ENCODE measurements at regions not wholly inside any gene's neighbourhood (a gene's known extent, or its start where the extent isn't known, plus 50 kb on each side); places are given as distances from the start of the nearest gene placed in this dataset.
"Not testable (repeated sequence)": the region's sequence is repeated elsewhere in the genome, so short reads cannot be mapped to it uniquely, and the experiment has no call there.

DNA sequence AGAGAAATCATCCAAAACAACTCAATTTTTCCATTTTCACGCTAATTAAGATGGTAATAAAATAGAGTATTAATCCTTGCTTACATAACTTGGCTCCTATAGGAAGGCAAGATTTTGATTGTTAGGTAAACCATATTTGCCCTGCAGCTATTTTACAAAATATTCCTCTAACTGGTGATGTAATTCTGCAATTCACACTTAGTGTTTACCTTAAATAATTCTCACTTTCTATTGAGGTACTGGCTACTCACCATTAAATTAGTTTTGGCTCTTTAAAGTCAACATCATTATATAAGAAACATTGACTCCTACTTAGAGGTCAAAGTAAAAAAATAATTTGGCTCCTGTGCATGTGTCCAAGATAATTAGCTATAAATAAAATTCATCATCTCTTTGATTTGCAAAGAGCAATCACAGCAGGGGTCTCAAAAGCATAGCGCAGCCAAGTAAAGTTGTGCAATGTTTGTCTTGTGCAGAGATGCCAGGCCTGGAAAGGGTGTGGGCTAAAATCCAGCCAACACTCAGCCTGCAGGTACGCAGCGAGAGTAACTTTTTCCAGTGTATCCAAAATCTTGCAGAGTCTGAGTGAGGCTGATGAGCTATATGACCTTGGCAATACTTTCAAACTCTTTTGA, 501.2 kb downstream of the MMUT start:
- Mint-ChIP-seq H3K36me3 (ENCODE audit: low read depth) (no peaks in the 10 kb centered on the region), H3K9me3 (no peaks in the 10 kb centered on the region), H3K4me3 (no peak overlapping the region), H3K4me1 (no peaks in the 10 kb centered on the region), H3K27ac (no peak overlapping the region), H3K27me3 (ENCODE audit: low read depth) (peaks cover 4% of the 10 kb centered on the region)
- TF ChIP-seq, protein P1, sequence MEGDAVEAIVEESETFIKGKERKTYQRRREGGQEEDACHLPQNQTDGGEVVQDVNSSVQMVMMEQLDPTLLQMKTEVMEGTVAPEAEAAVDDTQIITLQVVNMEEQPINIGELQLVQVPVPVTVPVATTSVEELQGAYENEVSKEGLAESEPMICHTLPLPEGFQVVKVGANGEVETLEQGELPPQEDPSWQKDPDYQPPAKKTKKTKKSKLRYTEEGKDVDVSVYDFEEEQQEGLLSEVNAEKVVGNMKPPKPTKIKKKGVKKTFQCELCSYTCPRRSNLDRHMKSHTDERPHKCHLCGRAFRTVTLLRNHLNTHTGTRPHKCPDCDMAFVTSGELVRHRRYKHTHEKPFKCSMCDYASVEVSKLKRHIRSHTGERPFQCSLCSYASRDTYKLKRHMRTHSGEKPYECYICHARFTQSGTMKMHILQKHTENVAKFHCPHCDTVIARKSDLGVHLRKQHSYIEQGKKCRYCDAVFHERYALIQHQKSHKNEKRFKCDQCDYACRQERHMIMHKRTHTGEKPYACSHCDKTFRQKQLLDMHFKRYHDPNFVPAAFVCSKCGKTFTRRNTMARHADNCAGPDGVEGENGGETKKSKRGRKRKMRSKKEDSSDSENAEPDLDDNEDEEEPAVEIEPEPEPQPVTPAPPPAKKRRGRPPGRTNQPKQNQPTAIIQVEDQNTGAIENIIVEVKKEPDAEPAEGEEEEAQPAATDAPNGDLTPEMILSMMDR (IDR thresholded peaks at IDR 0.05; ENCODE audit: unreplicated experiment in 3 of 3): no peak

DNA sequence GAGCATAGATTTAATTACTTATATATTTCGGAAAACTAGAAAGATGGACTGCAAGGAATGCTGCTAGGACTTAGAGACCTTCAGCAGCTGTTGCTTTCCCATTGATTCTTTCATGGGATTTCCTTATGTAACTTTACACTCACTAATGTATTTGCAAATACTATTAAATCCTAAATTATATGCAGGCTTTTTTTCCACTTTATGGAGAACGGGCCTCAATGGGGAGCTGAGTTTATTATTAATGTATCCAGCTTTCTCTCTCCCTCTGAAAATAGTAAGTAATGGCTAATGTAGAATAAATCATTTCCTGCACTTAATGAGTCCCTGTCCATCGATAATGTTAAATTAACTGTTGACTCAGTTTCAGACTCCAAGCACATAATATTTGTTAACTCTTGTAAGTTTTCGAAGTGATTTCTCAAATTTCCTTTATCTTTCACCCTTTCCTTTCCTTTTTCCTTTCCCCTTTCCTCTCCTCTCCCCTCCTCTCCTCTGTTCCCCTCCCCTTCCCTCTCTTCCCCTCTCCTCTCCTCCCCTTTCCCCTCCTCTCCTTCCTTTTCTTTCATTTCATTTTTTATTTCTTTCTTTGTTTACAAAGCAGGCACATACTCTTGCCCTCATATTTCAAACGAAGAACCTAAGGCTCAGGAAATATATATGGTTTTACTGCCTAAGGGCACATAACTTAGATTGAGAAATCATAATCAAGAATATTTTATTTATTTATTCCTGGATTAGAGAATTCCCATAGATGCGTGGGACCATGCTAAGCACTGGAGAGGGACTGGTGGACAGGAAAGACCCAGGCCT, 503.6 kb downstream of the MMUT start:
- H3K9me3 Mint-ChIP-seq: no peaks in the 10 kb centered on the region
- no peaks in the 10 kb centered on the region for H3K4me1 Mint-ChIP-seq
- no peaks in the 10 kb centered on the region for H3K36me3 Mint-ChIP-seq (ENCODE audit: low read depth)
- H3K4me3 Mint-ChIP-seq: no peak overlapping the region
- no peak overlapping the region for H3K27ac Mint-ChIP-seq
- H3K27me3 Mint-ChIP-seq (ENCODE audit: low read depth): no peaks in the 10 kb centered on the region
- TF ChIP-seq, protein P1 (IDR thresholded peaks at IDR 0.05; ENCODE audit: unreplicated experiment in 3 of 3): no peak

DNA sequence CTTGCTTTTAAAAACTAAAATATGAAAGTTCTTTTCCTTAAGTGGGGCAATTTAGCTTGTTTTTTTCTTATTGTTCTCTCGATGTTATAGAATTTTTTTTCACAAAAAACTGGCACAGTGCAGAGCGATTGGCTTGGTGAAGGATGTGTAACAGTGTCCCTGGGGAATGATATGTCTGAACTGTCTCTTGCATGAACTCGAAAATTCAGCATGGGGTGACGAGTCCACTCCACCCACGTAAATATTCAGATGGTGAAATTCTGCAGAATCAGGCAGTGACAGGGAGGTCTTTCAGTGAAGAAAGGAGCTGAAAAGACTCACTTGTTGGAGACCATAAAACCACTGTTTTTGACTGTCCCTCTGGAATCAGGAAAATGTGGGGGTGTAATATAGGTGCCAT, 505.3 kb downstream of the MMUT start:
- no peaks in the 10 kb centered on the region for H3K36me3 Mint-ChIP-seq (ENCODE audit: low read depth)
- no peaks in the 10 kb centered on the region for H3K9me3 Mint-ChIP-seq
- H3K4me3 Mint-ChIP-seq: no peak overlapping the region
- H3K27me3 Mint-ChIP-seq (ENCODE audit: low read depth): no peaks in the 10 kb centered on the region
- TF ChIP-seq, protein P1 (IDR thresholded peaks at IDR 0.05; ENCODE audit: unreplicated experiment in 3 of 3): no peak
- H3K4me1 Mint-ChIP-seq: no peaks in the 10 kb centered on the region
- no peak overlapping the region for H3K27ac Mint-ChIP-seq

DNA sequence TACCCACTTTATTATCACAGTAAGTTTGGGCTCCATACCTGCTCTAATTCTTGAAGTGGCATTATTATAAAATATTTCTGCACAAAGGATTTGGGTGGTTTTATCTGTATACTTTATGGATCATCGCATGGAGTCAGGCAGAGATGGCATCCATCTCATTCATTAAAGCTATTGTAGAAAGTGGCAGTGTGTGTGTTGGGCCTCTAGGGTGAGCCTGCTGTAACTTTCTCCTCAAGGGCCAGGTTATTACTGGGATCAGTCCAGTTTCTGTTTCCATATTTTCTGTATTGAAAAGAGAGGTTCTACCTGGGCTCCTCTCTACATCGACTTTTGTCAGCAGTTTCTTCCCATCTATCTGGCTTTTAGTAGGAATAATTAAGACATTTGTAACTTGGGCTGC, 511.1 kb downstream of the MMUT start:
- Mint-ChIP-seq H3K4me1 (no peaks in the 10 kb centered on the region), H3K9me3 (no peaks in the 10 kb centered on the region), H3K27me3 (ENCODE audit: low read depth) (no peaks in the 10 kb centered on the region), H3K4me3 (no peak overlapping the region), H3K27ac (no peak overlapping the region), H3K36me3 (ENCODE audit: low read depth) (no peaks in the 10 kb centered on the region)
- TF ChIP-seq, protein P1 (IDR thresholded peaks at IDR 0.05; ENCODE audit: unreplicated experiment in 3 of 3): no peak

DNA sequence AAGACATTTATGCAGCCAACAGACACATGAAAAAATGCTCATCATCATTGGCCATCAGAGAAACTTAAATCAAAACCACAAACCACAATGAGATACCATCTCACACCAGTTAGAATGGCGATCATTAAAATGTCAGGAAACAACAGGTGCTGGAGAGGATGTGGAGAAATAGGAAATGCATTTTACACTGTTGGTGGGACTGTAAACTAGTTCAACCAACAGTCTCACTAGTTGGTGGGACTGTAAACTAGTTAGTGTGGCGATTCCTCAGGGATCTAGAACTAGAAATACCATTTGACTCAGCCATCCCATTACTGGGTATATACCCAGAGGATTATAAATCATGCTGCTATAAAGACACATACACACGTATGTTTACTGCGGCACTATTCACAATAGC, 518.8 kb downstream of the MMUT start:
- H3K27me3 Mint-ChIP-seq (ENCODE audit: low read depth); H3K27ac Mint-ChIP-seq; H3K36me3 Mint-ChIP-seq (ENCODE audit: low read depth); H3K4me3 Mint-ChIP-seq; H3K9me3 Mint-ChIP-seq; H3K4me1 Mint-ChIP-seq: not testable (repeated sequence)

DNA sequence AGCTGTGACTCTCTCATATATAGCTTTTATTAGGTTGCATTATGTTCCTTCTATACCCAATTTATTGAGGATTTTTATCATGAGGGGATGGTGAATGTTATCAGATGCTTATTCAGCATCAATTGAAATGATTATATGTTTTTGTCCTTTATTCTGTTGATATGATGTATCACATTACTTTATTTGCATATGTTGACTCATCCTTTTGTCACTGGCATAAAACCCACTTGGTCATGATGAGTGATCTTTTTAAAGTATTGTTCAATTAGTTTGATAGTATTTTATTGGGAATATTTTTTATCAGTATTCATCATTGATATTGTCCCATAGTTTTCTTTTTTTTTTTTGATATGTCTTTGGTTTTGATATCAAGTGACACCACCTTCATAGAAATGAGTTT, 529.9 kb downstream of the MMUT start:
- Mint-ChIP-seq H3K36me3 (ENCODE audit: low read depth) (no peaks in the 10 kb centered on the region), H3K27ac (no peak overlapping the region), H3K4me3 (no peak overlapping the region), H3K9me3 (peaks cover 2% of the 10 kb centered on the region), H3K4me1 (no peaks in the 10 kb centered on the region), H3K27me3 (ENCODE audit: low read depth) (no peaks in the 10 kb centered on the region)
- TF ChIP-seq, protein P1 (IDR thresholded peaks at IDR 0.05; ENCODE audit: unreplicated experiment in 3 of 3): no peak

Measured in nephron (organoid).